Endothelial cell of umbilical vein (primary cell): ENCODE measurements at regions not wholly inside any gene's neighbourhood (a gene's known extent, or its start where the extent isn't known, plus 50 kb on each side); places are given as distances from the start of the nearest gene placed in this dataset.

Experiments used
- BruUV-seq: library from RNA; stranded (reverse); fragments of 400-500 nt; replicated peaks from 2 replicates; lab custom pipeline; 2021; lab: Mats Ljungman, UMichigan
- CTCF ChIA-PET: fragments of 300-600, 350-600 bp; sonication (Branson Sonifier 250); formaldehyde crosslinking; loops from one replicate; lab custom pipeline; 2021; ENCODE audit warnings: antibody characterized with exemption, inconsistent platforms; lab: Charles Lee
- POLR2A ChIA-PET: fragments of 300-600, 350-600 bp; sonication (Branson Sonifier 250); formaldehyde crosslinking; loops from one replicate; lab custom pipeline; 2021; ENCODE audit warnings: antibody characterized with exemption, inconsistent platforms; lab: Charles Lee
- DNase-seq: peaks from one replicate; pipeline ENCODE4 v3.0.0-alpha.2; 2011; ENCODE audit warnings: low read depth, low spot score
- FAIRE-seq: peaks from 2 replicates; lab custom pipeline; 2011; peaks lifted over from hg19 to GRCh38; lab: Jason Lieb, UNC
- H2AFZ ChIP-seq: 2 replicates; pipeline ENCODE4 v1.6.0; 2012; ENCODE audit warnings: low read depth, low read length, control low read depth, inconsistent platforms
- H3K27ac ChIP-seq: 2 replicates; pipeline ENCODE4 v1.5.1; 2011; ENCODE audit warnings: low read depth, mild to moderate bottlenecking, control low read depth, low read length, moderate library complexity; ENCODE audit not compliant: insufficient read depth
- H3K27me3 ChIP-seq, 2 experiments: 2 replicates each; pipeline versions ENCODE4 v1.6.0 to v1.6.1; 2011; ENCODE audit warnings: low read length in 2 of 2, mixed read lengths in 1 of 2; ENCODE audit not compliant: control insufficient read depth in 2 of 2, insufficient read depth in 2 of 2
- H3K36me3 ChIP-seq, 2 experiments: 2 replicates in 1 of 2; 3 replicates in 1 of 2; pipeline ENCODE4 v1.5.1; 2011; ENCODE audit warnings: low read length in 2 of 2, mild to moderate bottlenecking in 1 of 2, moderate library complexity in 1 of 2; ENCODE audit not compliant: control insufficient read depth in 2 of 2, insufficient read depth in 2 of 2; ENCODE audit errors: extremely low read depth in 1 of 2
- H3K4me1 ChIP-seq: 3 replicates; pipeline ENCODE4 v1.5.1; 2011; ENCODE audit warnings: mild to moderate bottlenecking, low read length; ENCODE audit not compliant: control insufficient read depth, insufficient read depth; ENCODE audit errors: extremely low read depth
- H3K4me2 ChIP-seq: 2 replicates; pipeline ENCODE4 v1.6.1; 2011; ENCODE audit warnings: low read length, control low read depth, mixed read lengths; ENCODE audit not compliant: insufficient read depth
- H3K4me3 ChIP-seq, 3 experiments: fragments of 200-600 bp in 1 of 3; sonication (generic), shearing (Covaris generic) in 1 of 3; replicated peaks in 1 of 3; 2 replicates each; pipeline ENCODE4 v1.5.1; 2011 to 2016; ENCODE audit warnings: control low read depth in 3 of 3, low read length in 3 of 3, mild to moderate bottlenecking in 2 of 3, inconsistent platforms in 1 of 3, low read depth in 1 of 3, moderate library complexity in 1 of 3; ENCODE audit not compliant: insufficient read depth in 1 of 3
- H3K79me2 ChIP-seq: 2 replicates; pipeline ENCODE4 v1.6.0; 2012; ENCODE audit warnings: low read length, inconsistent platforms; ENCODE audit not compliant: control insufficient read depth, insufficient read depth
- H3K9ac ChIP-seq: replicated peaks from 2 replicates; pipeline ENCODE3; 2011; ENCODE audit warnings: low read length, control low read depth; ENCODE audit not compliant: insufficient read depth; ENCODE audit errors: extremely low read depth
- H3K9me1 ChIP-seq: replicated peaks from 3 replicates; pipeline ENCODE4 v1.6.0; 2011; ENCODE audit warnings: mild to moderate bottlenecking, low read length; ENCODE audit not compliant: control insufficient read depth, insufficient read depth; ENCODE audit errors: extremely low read depth
- H3K9me3 ChIP-seq: replicated peaks from 2 replicates; pipeline ENCODE4 v1.5.1; 2012; ENCODE audit warnings: low read length, inconsistent platforms; ENCODE audit not compliant: control insufficient read depth, insufficient read depth
- H4K20me1 ChIP-seq: replicated peaks from 2 replicates; pipeline ENCODE3; 2011; ENCODE audit warnings: mild to moderate bottlenecking, low read length; ENCODE audit not compliant: control insufficient read depth, insufficient read depth; ENCODE audit errors: extremely low read depth
- CTCF ChIP-seq, 2 donors: IDR thresholded peaks; 1 replicate in 1 of 2; 2 replicates in 1 of 2; pipeline ENCODE4 v1.5.1; 2011; ENCODE audit warnings: low read length in 2 of 2, mild to moderate bottlenecking in 2 of 2, moderate library complexity in 2 of 2, control low read depth in 1 of 2, inconsistent platforms in 1 of 2, low read depth in 1 of 2; ENCODE audit not compliant: insufficient read depth in 1 of 2; ENCODE audit errors: extremely low read depth in 1 of 2
- EZH2 ChIP-seq: IDR thresholded peaks from 2 replicates; pipeline ENCODE4 v1.6.1; 2012; ENCODE audit warnings: borderline replicate concordance, low read depth, mild to moderate bottlenecking, moderate library complexity, low read length, inconsistent platforms; ENCODE audit not compliant: severe bottlenecking
- FOS ChIP-seq: IDR thresholded peaks from 2 replicates; pipeline ENCODE4 v1.6.1; 2011; ENCODE audit warnings: mild to moderate bottlenecking, low read length, moderate library complexity, borderline replicate concordance; ENCODE audit not compliant: insufficient read depth
- GATA2 ChIP-seq: IDR thresholded peaks from 2 replicates; pipeline ENCODE4 v1.7.0; 2011; ENCODE audit warnings: low read depth, mild to moderate bottlenecking, moderate library complexity, mixed read lengths, low read length; ENCODE audit not compliant: insufficient read length, insufficient read depth
- JUN ChIP-seq: IDR thresholded peaks from 2 replicates; pipeline ENCODE4 v1.6.1; 2011; ENCODE audit warnings: borderline replicate concordance, low read depth; ENCODE audit not compliant: insufficient read length, insufficient read depth
- MAX ChIP-seq: IDR thresholded peaks from 2 replicates; pipeline ENCODE4 v1.6.1; 2011; ENCODE audit not compliant: insufficient read depth, insufficient read length
- MYC ChIP-seq: IDR thresholded peaks from one replicate; pipeline ENCODE4 v1.6.1; 2011; ENCODE audit warnings: mild to moderate bottlenecking, low read depth, low read length
- POLR2A ChIP-seq: IDR thresholded peaks from 2 replicates; pipeline ENCODE4 v1.6.1; 2012; ENCODE audit warnings: low read depth, mild to moderate bottlenecking, control low read depth, low read length
- POLR2AphosphoS5 ChIP-seq: IDR thresholded peaks from 2 replicates; pipeline ENCODE4 v1.6.1; 2012; ENCODE audit warnings: low read depth, mild to moderate bottlenecking, control low read depth, low read length, moderate library complexity; ENCODE audit not compliant: insufficient read depth
- dilution Hi-C: fragments of 300-500 bp; cut with MboI; formaldehyde crosslinking; loops from one replicate; pipeline ENCODE4 v1.15.0; 2019; ENCODE audit warnings: low sequenced_read_pairs; ENCODE audit not compliant: extremely low pct_ligation_motif_present
- intact Hi-C: fragments of 100-400 bp; cut with micrococcal nuclease; formaldehyde crosslinking; loops from one replicate; pipeline ENCODE4 v1.10.0; 2022

- Histone ChIP-seq H3K9me1 (no peaks in the 10 kb centered on the region), H2AFZ (no peak overlapping the region), H3K9ac (no peak overlapping the region), H3K79me2 (no peaks in the 10 kb centered on the region), H4K20me1 (no peaks in the 10 kb centered on the region), H3K27ac (no peak overlapping the region), H3K4me1 (peaks cover 6% of the 10 kb centered on the region), H3K4me2 (no peak overlapping the region), H3K27me3 (no peaks in the 10 kb centered on the region), H3K9me3 (no peaks in the 10 kb centered on the region), H3K36me3 (no peaks in the 10 kb centered on the region), H3K4me3 (no peak overlapping the region)
- DNase-seq (no peak), FAIRE-seq (no peak)
- POLR2A ChIA-PET, result no interaction called here
- dilution Hi-C loops, result no loop called here
- BruUV-seq, result no TSS peak
- TF ChIP-seq MAX (no peak), JUN (no peak)
- CTCF ChIA-PET, result interaction anchor here (0.9 kb wide), 1 partner anchor 12 kb away, joined by 3 read pairs; no protein-coding TSS in a partner anchor
- intact Hi-C loops, result no loop called here
Measured at GRCh38 chr5:111572561-111572960, 60.2 kb upstream of the STARD4 start.

GRCh38 chr5:111563031-111563822 lies 50.9 kb upstream of the STARD4 start:
- Histone ChIP-seq H3K27ac (peak overlapping the region; percentile 99), H3K36me3 (no peaks in the 10 kb centered on the region), H3K9ac (peak overlapping the region; percentile 82), H3K4me3 (peak overlapping the region in 1 of 3 experiments; percentile 0), H3K4me1 (peaks cover 50% of the 10 kb centered on the region), H3K4me2 (peak overlapping the region; percentile 26), H4K20me1 (no peaks in the 10 kb centered on the region), H3K79me2 (no peaks in the 10 kb centered on the region), H2AFZ (no peak overlapping the region), H3K27me3 (no peaks in the 10 kb centered on the region), H3K9me1 (no peaks in the 10 kb centered on the region), H3K9me3 (no peaks in the 10 kb centered on the region)
- TF ChIP-seq FOS (peak; percentile 88), MYC (no peak), POLR2AphosphoS5 (peak; percentile 97), MAX (peak; percentile 88), GATA2 (peak; percentile 99), CTCF (IDR thresholded peaks at IDR 0.05; ENCODE audit: extremely low read depth in 1 of 2, insufficient read depth in 1 of 2, low read depth in 1 of 2, low read length in 2 of 2) (no peak), EZH2 (no peak), JUN (peak; percentile 82), POLR2A (peak; percentile 89)
- peak; percentile 95 for FAIRE-seq
- peak; percentile 100 for DNase-seq
- BruUV-seq, result no TSS peak
- CTCF ChIA-PET, result interaction anchor here (0.5 to 4.1 kb wide), 9 partner anchors 11 to 598 kb away, joined by 3 to 116 read pairs (median 6); no protein-coding TSS in a partner anchor
- intact Hi-C loops, result loop anchor here (1.0 kb wide), 8 partner anchors 12 to 194 kb away; partner anchors contain the start of genes NREP and STARD4
- dilution Hi-C loops, result no loop called here
- POLR2A ChIA-PET, result interaction anchor here (1.4 to 2.7 kb wide), 4 partner anchors 12 to 194 kb away, joined by 4 to 33 read pairs (median 10); partner anchors contain the start of gene NREP
